GM18861 (cell line): ENCODE measurements at regions not wholly inside any gene's neighbourhood (a gene's known extent, or its start where the extent isn't known, plus 50 kb on each side); places are given as distances from the start of the nearest gene placed in this dataset.

Source experiments
- ATAC-seq: cut with Tn5 transposase; IDR thresholded peaks from one replicate; pipeline ENCODE4 v1.9.1; 2021; ENCODE audit not compliant: unreplicated experiment

GRCh38 chr4:35970366-35970960 lies 273.9 kb downstream of the ARAP2 start:
- ATAC-seq = peak; percentile 48

GRCh38 chr4:35972814-35973213 lies 271.5 kb downstream of the ARAP2 start:
- ATAC-seq = no peak

GRCh38 chr4:35975617-35976355 lies 268.5 kb downstream of the ARAP2 start:
- ATAC-seq = peak; percentile 68

- ATAC-seq = no peak
Observed at GRCh38 chr4:35978551-35978950, 265.8 kb downstream of the ARAP2 start.

- no peak for ATAC-seq
Observed at GRCh38 chr4:35982318-35982717, 262.0 kb downstream of the ARAP2 start.

- no peak for ATAC-seq
Observed at GRCh38 chr4:35986537-35986936, 257.8 kb downstream of the ARAP2 start.

- peak; percentile 59 for ATAC-seq
Observed at GRCh38 chr4:35993606-35994005, 250.7 kb downstream of the ARAP2 start.

- ATAC-seq = no peak
Observed at GRCh38 chr4:36000941-36001557, 243.3 kb downstream of the ARAP2 start.

GRCh38 chr4:36003051-36003450 lies 241.3 kb downstream of the ARAP2 start:
- ATAC-seq = no peak

- ATAC-seq = no peak
Observed at GRCh38 chr4:36004204-36004851, 240.0 kb downstream of the ARAP2 start.

- no peak for ATAC-seq
Observed at GRCh38 chr4:36006226-36006625, 238.1 kb downstream of the ARAP2 start.

GRCh38 chr4:36010397-36010929 lies 233.9 kb downstream of the ARAP2 start:
- ATAC-seq = no peak

- ATAC-seq = no peak
Observed at GRCh38 chr4:36011381-36011780, 232.9 kb downstream of the ARAP2 start.

GRCh38 chr4:36012503-36012902 lies 231.8 kb downstream of the ARAP2 start:
- ATAC-seq = no peak

- ATAC-seq = no peak
Observed at GRCh38 chr4:36013206-36013605, 231.1 kb downstream of the ARAP2 start.
